Lung microvascular endothelial cell (primary cell): ENCODE measurements at regions not wholly inside any gene's neighbourhood (a gene's known extent, or its start where the extent isn't known, plus 50 kb on each side); places are given as distances from the start of the nearest gene placed in this dataset.

Experiments
- DNase-seq, 2 donors: peaks; one replicate each; pipeline versions ENCODE4 v3.0.0 to v3.0.0-alpha.2; 2010; ENCODE audit warnings: low read depth in 2 of 2

DNA sequence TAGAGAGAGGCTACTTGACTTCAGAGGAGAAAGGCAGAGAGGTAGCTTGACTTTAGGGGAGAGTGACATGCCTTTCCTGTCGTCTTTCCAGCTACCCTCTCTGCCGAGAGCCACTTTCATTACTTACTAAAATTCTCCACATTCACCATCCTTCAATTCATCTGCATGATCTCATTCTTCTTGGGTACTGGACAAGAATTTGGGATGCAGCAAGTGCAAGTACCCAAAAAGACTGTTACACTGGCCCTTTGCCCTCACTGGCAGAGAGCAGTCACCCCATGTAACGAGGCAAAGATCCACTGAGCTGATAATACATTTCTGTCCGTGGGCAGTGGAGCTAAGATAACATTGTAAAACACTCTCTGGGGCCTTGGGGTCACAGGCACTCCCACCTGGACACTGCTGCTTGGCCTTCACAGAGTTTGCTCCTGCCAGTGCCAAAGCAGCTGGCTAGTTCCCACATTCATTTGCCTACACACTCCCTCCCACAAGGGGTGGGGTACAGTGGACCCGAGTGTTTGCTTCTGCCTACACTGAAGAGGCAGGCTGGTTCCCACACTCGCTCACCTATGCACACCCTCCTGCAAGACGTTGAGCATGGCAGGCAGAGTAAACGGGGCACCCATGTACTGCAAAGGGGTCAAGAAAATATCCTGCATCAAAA, 1276.9 kb upstream of the PCDH9 start:
- no peak for DNase-seq

DNA sequence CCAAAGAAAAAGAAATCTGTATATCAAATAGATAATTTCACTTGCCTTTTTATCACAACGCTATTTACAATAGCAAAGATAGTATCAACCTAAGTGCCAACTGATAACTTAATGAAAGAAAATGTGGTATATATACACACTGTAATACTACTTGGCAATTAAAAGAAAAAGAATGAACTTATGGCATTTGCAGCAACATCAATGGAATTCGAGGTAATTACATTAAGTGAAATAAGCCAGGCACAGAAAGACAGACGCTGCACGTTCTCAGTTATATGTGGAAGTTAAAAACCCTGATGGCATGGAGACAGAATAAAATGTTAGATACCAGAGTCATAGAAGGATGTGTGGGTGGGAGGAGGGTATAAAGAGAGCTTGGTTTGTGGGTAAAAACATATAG, 1260.5 kb upstream of the PCDH9 start:
- no peak for DNase-seq

DNA sequence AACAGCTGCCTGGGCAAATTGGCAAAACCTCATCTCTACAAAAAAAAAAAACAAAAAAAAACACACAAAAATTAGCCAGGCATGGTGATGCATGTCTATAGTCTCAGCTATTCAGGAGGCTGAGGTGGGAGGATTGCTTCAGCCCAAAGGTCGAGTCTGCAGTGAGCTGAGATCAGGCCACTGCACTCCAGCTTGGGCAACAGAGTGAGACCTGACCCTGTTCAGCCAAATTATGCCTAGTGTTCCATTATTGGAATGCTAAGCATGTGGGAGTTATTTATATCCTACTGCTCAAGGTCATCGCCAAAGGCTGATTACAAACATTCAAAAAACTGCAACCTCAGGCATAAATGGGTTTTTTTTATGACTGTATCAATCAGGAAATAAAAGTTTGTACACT, 1251.0 kb upstream of the PCDH9 start:
- no peak for DNase-seq

DNA sequence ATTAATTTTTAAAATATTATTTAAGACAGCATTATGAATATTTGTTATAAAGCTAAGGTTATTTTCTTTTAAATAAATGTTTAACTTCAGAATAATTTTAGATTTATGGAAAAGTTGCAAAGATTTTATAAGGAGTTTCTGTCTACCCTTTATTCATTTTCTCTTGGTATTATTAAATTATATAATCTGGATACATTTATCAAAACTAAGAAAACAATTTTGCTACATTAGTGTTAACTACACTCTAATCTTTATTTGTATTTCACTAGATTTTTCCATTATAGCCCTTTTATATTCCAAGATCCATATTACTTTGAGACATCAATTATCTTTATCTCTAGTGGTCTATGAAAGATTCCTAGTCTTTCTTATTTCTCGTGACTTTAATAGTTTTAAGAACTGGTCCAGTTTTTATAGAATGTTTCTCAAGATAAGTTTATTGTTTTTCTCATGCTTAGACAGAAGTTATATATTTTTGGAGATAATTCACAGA, 1243.7 kb upstream of the PCDH9 start:
- no peak for DNase-seq

DNA sequence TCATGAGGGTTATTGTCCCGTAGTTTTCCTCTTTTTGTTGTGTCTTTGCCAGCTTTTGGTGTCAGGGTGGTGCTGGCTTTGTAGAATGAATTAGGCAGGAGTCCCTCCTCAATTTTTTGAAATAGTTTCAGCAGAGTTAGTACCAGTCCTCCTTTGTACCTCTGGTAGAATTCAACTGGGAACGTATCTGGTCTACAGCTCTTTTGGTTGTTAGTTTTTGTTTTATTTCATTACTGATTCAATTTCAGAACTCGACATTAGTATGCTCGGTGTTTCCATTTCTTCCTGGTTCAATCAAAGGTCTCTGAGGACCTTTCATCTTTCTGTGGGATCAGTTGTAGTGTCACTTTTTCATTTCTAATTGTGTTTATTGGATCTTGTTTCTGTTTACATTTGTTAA, 1237.0 kb upstream of the PCDH9 start:
- no peak for DNase-seq

DNA sequence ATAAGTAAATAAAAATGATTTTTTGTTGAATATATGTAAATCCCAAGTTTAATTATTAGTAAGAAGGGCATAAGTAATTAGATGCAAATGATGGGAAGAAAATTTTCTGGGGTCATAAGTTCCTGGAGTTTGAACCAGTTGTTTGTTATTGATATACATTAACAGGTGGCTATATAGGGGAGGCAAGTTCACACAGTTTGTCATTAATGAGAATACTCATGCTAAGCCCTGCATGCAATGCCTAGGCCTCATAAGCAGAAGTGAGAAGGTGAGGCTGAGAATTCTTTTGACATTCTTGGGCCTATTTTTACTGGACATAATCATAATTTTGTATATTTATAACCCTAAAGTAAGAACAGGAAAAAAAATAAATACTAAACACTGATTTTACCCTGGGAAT, 1210.7 kb upstream of the PCDH9 start:
- no peak for DNase-seq

DNA sequence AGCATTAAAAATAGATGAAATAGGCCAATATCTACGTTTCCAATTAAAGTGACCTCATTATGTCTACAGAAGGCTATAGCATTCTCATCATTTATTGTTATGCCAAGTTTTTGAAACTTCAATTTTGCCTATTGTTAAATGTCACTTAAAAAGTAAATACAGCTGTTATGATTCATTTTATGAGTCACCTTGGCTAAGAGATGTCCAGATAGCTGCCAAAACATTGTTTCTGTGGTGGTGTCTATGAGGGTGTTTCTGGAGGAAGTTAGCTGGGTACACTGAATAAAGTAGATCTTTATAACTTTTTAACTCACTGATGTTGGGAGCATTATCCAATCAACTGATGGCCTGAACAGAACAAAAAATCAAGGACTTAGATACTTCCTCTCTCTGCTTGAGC, 1209.7 kb upstream of the PCDH9 start:
- no peak for DNase-seq

DNA sequence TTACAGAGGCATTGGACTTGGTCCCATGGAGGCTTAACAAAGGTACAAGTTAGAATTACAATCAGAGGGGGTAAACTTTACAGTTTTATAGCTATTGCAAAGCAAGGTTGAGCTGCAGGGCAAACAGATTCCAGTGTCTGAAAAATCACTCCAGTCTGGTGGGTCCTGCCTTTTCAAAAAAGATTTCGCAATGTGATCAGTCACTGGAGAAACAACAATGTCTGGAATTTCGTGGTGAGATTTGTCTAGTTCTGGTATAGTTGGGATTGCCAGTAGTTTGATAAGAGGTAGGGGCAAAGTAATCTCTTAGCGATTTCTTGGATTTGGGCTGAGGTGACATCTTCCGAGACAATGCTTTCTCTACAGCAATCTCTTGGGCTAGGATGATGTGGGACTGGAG, 1198.2 kb upstream of the PCDH9 start:
- no peak for DNase-seq

DNA sequence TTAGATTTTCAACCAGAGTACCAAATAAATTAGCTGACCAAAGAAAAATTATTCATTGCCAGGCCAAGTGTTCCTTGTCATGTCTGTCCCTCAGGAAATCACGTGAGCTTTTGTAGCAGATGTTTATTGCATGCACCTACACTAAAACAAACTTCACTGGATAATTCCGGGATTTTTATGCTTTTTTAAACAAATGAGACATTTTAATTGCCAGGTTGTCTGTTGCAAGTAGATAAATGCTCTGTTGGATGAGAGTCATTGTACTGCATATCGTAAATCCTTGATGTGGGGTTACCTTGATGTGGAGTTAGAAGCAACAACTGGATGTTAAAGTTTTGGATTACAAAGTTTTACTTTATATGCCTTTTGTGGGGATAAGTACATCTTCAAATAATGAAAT, 1187.7 kb upstream of the PCDH9 start:
- no peak for DNase-seq

DNA sequence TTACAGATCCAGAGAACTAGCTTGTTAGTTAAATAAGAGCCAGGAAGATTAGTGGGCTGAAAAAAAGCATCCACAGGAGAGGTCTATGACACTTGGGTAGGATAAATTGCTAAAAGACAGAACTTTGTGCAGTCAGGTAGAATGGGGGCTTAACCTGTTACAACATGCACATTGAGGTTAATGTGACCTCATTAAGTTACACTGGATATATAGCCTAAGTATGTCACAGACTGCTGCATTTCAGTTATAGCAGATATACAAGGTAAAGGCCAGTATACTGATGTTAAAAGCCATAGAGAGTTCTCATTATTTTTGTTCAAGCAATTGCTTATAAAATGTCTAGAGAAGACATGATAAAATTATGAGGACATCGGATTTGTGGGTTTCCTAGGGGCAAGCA, 1179.9 kb upstream of the PCDH9 start:
- no peak for DNase-seq

DNA sequence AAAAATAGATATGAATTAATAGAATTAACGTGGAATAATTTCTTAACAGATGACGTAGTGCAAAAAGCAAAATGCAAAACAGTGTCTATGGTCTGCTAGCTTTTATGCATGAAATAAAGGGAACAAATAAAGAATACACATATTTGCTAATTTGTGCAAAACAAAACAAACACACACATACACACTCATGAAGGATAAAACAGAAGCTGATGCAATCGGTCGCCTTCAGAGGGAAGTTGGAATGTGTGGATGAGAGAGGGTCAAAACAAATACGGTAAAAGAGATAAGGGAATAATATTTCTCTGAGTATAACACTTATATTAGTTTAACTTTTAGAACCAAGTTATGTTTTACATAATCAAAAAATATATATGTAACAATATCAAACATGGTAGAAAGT, 1160.9 kb upstream of the PCDH9 start:
- DNase-seq, result no peak

DNA sequence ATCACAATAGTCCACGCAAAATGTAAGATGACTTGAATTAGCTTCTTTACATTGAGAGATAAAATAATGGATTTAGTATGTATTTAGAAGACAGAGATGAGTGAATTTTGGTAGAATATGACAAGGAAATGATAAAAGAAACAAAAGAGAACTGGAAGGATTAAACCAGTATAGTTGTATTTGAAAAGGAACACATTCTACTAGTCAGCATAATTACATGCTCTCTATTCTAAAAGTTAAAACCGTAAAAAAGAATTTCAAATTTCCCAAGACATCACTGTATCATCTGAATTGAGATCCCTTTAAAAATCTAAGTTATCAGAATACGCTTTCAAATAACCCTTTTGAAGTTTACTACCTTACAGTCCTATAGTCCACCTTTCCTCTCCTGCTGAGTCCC, 1156.7 kb upstream of the PCDH9 start:
- DNase-seq, result no peak

DNA sequence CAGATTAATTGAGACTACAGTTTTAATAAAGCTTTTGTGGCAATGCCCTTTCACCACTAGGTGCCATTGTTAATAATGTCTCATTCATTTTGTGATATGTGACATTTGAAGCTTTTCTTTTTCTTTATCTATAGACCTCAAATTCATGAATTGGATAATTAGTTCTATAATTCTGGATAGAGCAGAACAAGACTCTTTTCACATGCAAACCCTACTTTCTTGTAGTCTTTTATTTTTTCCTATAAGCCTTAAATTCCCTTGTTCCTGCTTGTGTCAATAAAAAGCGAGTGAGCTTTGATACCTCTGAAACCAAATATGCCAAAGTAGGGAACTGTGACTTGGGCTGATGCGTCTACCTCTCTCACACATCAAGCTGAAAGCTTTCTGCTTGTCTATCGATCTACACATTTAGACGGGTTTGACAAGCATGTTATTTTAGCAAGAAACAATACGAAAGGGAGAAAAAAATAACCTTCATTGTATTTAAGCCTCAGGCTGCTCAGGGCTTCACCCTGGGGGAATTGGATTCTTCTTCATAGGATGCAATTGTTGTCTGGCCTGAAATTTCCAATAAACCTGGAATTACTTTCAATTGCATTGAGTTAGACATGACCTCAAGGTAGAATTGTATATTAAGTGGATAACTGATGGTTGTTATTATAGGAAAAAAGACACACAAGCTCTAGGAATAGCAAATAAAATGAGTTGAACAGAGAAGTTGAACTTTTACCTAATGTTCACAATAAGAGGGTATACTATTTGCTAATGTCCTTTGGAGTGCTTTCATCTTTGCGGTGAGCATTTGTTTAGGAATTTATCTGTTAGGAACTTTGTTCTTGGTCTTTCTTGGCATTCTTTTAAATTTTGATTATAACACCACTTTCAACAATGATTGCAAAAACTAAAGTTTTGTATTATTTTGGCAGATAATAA, 1150.2 kb upstream of the PCDH9 start:
- DNase-seq, result no peak

DNA sequence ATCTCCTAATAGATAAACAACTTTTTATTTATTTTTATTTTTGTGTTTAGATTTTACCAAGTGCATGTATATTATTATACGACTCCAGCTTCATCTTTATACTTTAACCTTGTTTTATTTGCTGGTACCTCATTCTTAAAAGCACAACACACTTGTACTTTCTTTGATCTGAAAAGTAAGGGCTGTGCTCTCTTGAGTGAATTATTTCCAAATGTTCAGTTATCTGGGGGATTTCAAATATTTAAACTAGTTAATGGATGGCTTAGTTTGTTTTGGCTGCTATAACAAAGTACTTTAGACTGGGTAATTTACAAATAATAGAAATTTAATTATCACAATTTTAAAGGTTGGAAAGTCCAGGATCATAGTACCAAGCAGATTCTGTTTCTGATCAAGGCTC, 1148.2 kb upstream of the PCDH9 start:
- no peak for DNase-seq

DNA sequence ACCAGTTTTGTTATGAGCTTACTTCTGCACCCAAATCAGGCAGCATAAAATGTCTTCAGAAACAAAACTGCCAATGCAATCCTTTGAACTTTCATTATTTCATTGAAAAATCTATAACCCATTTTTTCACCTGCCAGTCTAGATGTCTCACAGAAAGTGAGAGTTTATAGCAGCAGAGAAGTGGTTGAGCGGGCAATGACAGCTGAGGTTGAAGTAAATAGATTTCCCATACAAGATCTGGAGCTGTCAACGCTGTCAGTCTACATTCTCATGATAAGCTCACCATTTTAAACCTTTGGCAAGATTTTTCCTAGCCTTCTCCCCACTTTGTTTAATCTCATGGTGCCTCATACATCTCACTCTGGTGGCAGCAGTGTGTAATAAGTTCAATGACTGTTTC, 1144.9 kb upstream of the PCDH9 start:
- DNase-seq, result no peak

DNA sequence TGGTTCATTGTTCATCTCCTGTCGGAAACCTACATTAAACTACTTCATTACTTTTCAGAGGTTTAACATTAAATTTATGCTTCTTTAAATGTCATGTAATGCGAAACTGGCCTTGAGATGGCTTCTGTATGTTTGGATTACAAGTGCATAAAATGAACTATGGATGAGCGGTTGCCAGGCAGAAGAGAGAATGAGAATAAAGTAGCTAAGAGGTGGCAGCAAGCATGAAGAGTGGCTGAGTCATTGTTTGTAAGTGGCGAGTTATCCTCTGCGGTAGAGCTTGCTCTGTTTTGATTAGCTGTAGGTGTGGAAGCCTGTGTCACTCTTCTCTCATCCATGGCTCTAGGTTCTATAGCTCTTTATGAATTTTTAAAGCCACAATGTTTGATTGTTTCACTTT, 1139.6 kb upstream of the PCDH9 start:
- DNase-seq, result no peak

DNA sequence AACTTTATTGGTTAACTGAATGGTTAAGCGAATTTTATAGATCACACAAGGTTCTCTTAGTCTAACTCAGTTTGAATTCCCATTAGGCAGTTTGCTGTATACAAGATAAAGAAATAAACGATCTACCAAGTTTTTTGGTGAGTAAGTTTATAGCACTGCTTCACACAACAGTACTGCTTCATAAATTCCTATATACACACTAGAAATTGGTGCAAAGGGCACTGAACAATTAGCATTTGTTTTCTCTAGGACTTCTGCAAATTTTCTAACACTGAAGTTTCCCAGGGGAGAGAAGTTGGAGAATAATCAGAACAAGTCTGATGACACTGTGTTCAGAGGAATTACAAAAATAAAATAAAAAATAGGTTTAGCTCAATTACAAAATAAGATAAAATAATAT, 1138.8 kb upstream of the PCDH9 start:
- DNase-seq, result no peak

DNA sequence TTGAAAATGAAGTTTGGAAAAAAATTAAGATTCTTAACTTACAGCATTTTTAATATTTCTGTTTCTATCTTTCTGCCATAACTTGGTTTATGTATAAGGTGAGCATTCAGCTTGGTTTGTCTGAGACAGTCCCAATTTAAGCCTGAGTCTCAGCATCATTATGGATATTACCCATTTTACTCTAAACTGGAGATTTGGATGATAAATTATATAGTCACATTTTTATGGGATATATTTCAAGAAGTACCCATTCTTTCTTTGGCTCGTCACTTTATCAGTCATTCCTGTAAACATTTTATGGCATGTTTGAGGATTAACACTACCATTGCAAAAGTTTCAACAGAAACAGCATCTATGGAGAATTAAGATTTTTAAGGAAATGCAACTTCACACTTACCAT, 1129.0 kb upstream of the PCDH9 start:
- no peak for DNase-seq

DNA sequence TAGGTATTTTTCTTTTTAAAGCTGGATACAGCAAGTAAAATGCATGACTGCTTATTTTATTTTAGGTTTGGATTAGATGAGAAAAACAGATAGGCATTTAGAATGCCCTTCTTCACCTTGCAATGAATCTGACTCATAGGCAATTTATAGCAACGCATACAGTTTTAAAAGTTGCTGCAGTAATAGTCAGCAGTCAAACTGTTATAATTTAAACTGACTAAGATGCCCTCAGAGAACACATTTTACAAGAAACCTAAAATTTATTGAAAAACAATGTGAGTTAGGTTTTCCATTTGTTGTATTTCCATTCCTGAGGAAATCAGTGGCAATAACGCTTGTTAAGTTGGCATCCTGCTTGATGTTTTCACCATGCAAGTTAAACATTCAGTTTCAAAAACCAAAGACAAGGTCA, 1128.2 kb upstream of the PCDH9 start:
- no peak for DNase-seq

DNA sequence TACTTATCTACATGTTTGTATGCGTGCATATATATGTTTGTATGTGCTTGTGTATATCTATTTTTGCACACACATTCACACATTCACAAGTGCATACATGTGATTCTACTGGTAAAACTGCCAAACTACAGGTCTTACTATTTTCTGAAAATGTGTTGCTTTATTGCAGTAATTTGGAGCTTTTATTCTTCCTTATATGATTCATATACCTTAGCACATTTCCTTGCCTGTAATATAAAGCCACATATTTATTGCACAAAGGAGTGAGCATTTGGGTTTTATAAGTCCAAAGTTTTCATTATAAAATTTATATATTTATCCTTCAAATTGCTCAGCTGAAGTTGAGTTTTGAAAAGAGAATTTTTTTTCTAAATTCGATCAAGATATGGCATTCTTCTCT, 1120.4 kb upstream of the PCDH9 start:
- DNase-seq, result no peak

DNA sequence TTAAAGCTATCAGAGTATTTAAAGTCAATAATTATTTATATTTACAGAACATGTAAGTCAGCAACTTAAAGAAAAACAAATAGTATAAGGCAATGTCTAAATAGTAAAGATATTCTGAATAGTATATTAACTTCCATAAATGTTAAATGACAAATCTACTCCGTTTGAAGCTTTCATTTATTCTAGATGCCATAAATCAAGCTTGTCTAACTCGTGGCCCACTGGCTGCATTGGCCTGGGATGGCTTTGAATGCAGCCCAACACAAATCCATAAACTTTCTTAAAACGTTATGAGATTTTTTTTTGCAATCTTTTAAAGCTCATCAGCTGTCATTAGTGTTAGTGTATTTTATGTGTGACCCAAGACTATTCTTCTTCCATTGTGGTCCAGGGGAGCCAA, 1117.1 kb upstream of the PCDH9 start:
- DNase-seq, result no peak

DNA sequence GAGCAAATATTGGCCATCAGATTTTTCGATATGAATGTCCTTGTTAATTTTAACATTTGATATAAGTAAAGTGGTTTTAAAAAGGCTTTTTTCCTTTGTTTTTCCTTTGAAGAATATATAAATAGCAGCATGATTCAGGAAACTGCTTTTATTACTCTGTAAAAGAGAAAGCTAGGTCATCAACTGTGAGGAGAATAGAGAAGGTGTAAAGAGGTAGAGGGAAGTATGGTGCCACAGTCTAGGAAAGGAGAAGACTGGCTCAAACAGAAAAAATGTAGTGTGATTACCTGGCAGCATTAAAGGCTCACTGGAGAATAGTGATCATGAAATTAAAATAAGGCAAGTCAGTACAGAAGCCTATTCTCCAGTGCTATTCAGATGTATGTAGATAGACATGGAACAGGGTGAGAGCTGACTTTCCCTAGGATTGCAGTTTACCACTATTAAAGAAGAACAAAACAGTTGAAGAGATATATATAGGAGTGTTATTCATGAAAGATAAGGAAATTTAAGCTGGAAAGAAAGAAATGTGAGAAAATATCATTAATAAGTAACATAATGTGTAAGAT, 1115.9 kb upstream of the PCDH9 start:
- DNase-seq, result no peak

DNA sequence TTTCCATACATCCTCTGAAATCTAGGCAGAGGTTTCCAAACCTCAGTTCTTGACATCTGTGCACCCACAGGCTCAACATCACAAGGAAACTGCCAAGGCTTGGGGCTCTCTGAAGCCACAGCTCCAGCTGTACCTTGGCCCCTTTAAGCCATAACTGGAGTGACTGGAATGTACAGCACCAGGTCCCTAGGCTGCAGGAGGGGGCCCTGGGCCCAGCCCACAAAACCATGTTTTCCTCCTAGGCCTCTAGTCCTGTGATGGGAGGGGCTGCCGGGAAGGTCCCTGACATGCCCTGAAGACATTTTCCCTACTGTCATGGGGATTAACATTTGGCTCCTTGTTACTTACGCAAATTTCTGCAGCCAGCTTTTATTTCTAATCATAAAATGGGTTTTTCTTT, 1093.0 kb upstream of the PCDH9 start:
- DNase-seq, result no peak
